Esophagus squamous epithelium (tissue), 5 donors: ENCODE measurements at regions not wholly inside any gene's neighbourhood (a gene's known extent, or its start where the extent isn't known, plus 50 kb on each side); places are given as distances from the start of the nearest gene placed in this dataset.

Source experiments
- DNase-seq: peaks from one replicate; lab custom pipeline; 2025; lab: John Stamatoyannopoulos, UW
- H3K27ac ChIP-seq, 4 donors: fragments of 200-600 bp; sonication (generic); one replicate each; pipeline ENCODE4 v1.5.1; 2016 to 2019; ENCODE audit warnings: mild to moderate bottlenecking in 1 of 4
- H3K27me3 ChIP-seq, 4 donors: fragments of 200-600 bp; sonication (generic); 1 replicate in 3 of 4; 2 replicates in 1 of 4; pipeline versions ENCODE4 v1.5.1 to v1.6.0; 2017 to 2021; ENCODE audit warnings: antibody characterized with exemption in 1 of 4
- H3K36me3 ChIP-seq, 3 donors: fragments of 200-600 bp; sonication (generic); one replicate each; pipeline ENCODE4 v1.5.1; 2016 to 2019
- H3K4me1 ChIP-seq, 3 donors: fragments of 200-600 bp; sonication (generic); one replicate each; pipeline ENCODE4 v1.5.1; 2017 to 2019
- H3K4me3 ChIP-seq, 4 donors: fragments of 200-600 bp; sonication (generic); 1 replicate in 3 of 4; 2 replicates in 1 of 4; pipeline ENCODE4 v1.5.1; 2016 to 2019; ENCODE audit warnings: mild to moderate bottlenecking in 2 of 4, moderate library complexity in 1 of 4
- H3K9me3 ChIP-seq, 3 donors: fragments of 200-600 bp; sonication (generic); one replicate each; pipeline ENCODE4 v1.5.1; 2016 to 2019
- CTCF ChIP-seq, 6 experiments: fragments of 450-650 bp in 4 of 6; fragments of 200-600 bp in 2 of 6; sonication (generic) in 2 of 6; IDR thresholded peaks; one replicate each; pipeline ENCODE4 v1.5.1; 2016 to 2019; ENCODE audit warnings: antibody characterized with exemption in 6 of 6, mild to moderate bottlenecking in 4 of 6, moderate library complexity in 4 of 6
- POLR2A ChIP-seq, 4 donors: fragments of 450-650 bp; IDR thresholded peaks; one replicate each; pipeline ENCODE4 v1.6.1; 2017; ENCODE audit warnings: antibody characterized with exemption in 4 of 4, mild to moderate bottlenecking in 4 of 4, moderate library complexity in 3 of 4
- WGBS, 2 donors: methylation state at CpG; one replicate each; pipeline ENCODE4 v1.1.5; 2018; 5-methylcytosine and 5-hydroxymethylcytosine counted together
- intact Hi-C: fragments of 100-400 bp; cut with DNase I; formaldehyde crosslinking; loops from one replicate; pipeline ENCODE4 v1.15.0; 2022
- donor health status: DM: yes; HTN: yes; CAD: no.

- no peaks in the 10 kb centered on the region for H3K4me1 ChIP-seq
- H3K36me3 ChIP-seq = no peaks in the 10 kb centered on the region
- H3K27ac ChIP-seq = no peak overlapping the region
- H3K9me3 ChIP-seq = no peaks in the 10 kb centered on the region
- H3K27me3 ChIP-seq = no peaks in the 10 kb centered on the region
- TF ChIP-seq POLR2A (IDR thresholded peaks at IDR 0.05) = no peak
- TF ChIP-seq CTCF (IDR thresholded peaks at IDR 0.05) = no peak
- H3K4me3 ChIP-seq = no peak overlapping the region
- 43 to 47% methylated on average over 2 of the region's 2 CpGs for WGBS, 2 donors
- no peak for DNase-seq
- intact Hi-C loops = no loop called here
Observed at GRCh38 chr5:165057145-165057544, 1551.7 kb downstream of the MAT2B start.

- H3K4me1 ChIP-seq = no peaks in the 10 kb centered on the region
- 60 to 71% methylated on average over 3 of the region's 3 CpGs for WGBS, 2 donors
- no peak for TF ChIP-seq CTCF (IDR thresholded peaks at IDR 0.05)
- no peak for TF ChIP-seq POLR2A (IDR thresholded peaks at IDR 0.05)
- H3K9me3 ChIP-seq = no peaks in the 10 kb centered on the region
- no peak for DNase-seq
- H3K36me3 ChIP-seq = no peaks in the 10 kb centered on the region
- no peak overlapping the region for H3K4me3 ChIP-seq
- intact Hi-C loops = no loop called here
- H3K27me3 ChIP-seq = no peaks in the 10 kb centered on the region
- no peak overlapping the region for H3K27ac ChIP-seq
Observed at GRCh38 chr5:165066751-165067385, 1561.4 kb downstream of the MAT2B start.

- 45 to 56% methylated on average over 2 of the region's 2 CpGs for WGBS, 2 donors
- TF ChIP-seq POLR2A (IDR thresholded peaks at IDR 0.05) = no peak
- no peak for TF ChIP-seq CTCF (IDR thresholded peaks at IDR 0.05)
Observed at GRCh38 chr5:165076686-165077085, 1571.3 kb downstream of the MAT2B start.

GRCh38 chr5:165079389-165079788 is 1574.0 kb downstream of the MAT2B start:
- H3K27ac ChIP-seq = no peak overlapping the region
- no peak overlapping the region for H3K4me3 ChIP-seq
- no peaks in the 10 kb centered on the region for H3K36me3 ChIP-seq
- no peak for DNase-seq
- TF ChIP-seq CTCF (IDR thresholded peaks at IDR 0.05) = no peak
- no peaks in the 10 kb centered on the region for H3K27me3 ChIP-seq
- no peaks in the 10 kb centered on the region for H3K9me3 ChIP-seq
- WGBS, 2 donors = 40 to 42% methylated on average over 3 of the region's 3 CpGs
- H3K4me1 ChIP-seq = no peaks in the 10 kb centered on the region
- intact Hi-C loops = no loop called here

More at GRCh38 chr5:165076686-165077085, 1571.3 kb downstream of the MAT2B start:
- H3K4me1 ChIP-seq = no peaks in the 10 kb centered on the region
- no peaks in the 10 kb centered on the region for H3K36me3 ChIP-seq
- H3K27ac ChIP-seq = no peak overlapping the region
- no peak for DNase-seq
- no peak overlapping the region for H3K4me3 ChIP-seq
- no peaks in the 10 kb centered on the region for H3K9me3 ChIP-seq
- intact Hi-C loops = no loop called here
- no peaks in the 10 kb centered on the region for H3K27me3 ChIP-seq

GRCh38 chr5:165083394-165083793 is 1578.0 kb downstream of the MAT2B start:
- Histone ChIP-seq H3K36me3 (no peaks in the 10 kb centered on the region), H3K4me1 (no peaks in the 10 kb centered on the region), H3K9me3 (no peaks in the 10 kb centered on the region), H3K27ac (no peak overlapping the region), H3K4me3 (no peak overlapping the region), H3K27me3 (no peaks in the 10 kb centered on the region)
- WGBS, 2 donors = 38 to 43% methylated on average over 1 of the region's 1 CpG
- intact Hi-C loops = no loop called here
- DNase-seq = no peak
- TF ChIP-seq POLR2A (IDR thresholded peaks at IDR 0.05) (no peak), CTCF (IDR thresholded peaks at IDR 0.05) (no peak)
